Nephron (organoid): ENCODE measurements at regions not wholly inside any gene's neighbourhood (a gene's known extent, or its start where the extent isn't known, plus 50 kb on each side); places are given as distances from the start of the nearest gene placed in this dataset.

Source experiments
- H3K27ac Mint-ChIP-seq, 3 experiments: 2 replicates each; pipeline ENCODE4 v1.8.0; 2020; ENCODE audit warnings: mixed read lengths in 3 of 3, mild to moderate bottlenecking in 2 of 3, moderate library complexity in 1 of 3
- H3K27me3 Mint-ChIP-seq: 2 replicates; pipeline ENCODE4 v1.8.0; 2021; ENCODE audit warnings: low read depth, mild to moderate bottlenecking, moderate library complexity, mixed read lengths
- H3K36me3 Mint-ChIP-seq: 2 replicates; pipeline ENCODE4 v1.8.0; 2020; ENCODE audit warnings: low read depth, mixed read lengths
- H3K4me1 Mint-ChIP-seq: 2 replicates; pipeline ENCODE4 v1.8.0; 2020; ENCODE audit warnings: mixed read lengths
- H3K4me3 Mint-ChIP-seq, 3 experiments: 2 replicates each; pipeline ENCODE4 v1.8.0; 2020; ENCODE audit warnings: mild to moderate bottlenecking in 3 of 3, mixed read lengths in 3 of 3, moderate library complexity in 2 of 3
- H3K9me3 Mint-ChIP-seq: 2 replicates; pipeline ENCODE4 v1.8.0; 2020; ENCODE audit warnings: mixed read lengths
- CTCF ChIP-seq, 3 experiments: fragments of 200-600 bp; sonication (generic); IDR thresholded peaks; one replicate each; pipeline ENCODE4 v1.5.0; 2021; ENCODE audit warnings: antibody characterized with exemption in 3 of 3; ENCODE audit not compliant: unreplicated experiment in 3 of 3

GRCh38 chr4:171101845-171102244 is 711.4 kb upstream of the GALNTL6 start:
- H3K27ac Mint-ChIP-seq, result no peak overlapping the region
- no peak overlapping the region for H3K4me3 Mint-ChIP-seq
- H3K36me3 Mint-ChIP-seq, result no peaks in the 10 kb centered on the region
- H3K9me3 Mint-ChIP-seq, result peaks cover 9% of the 10 kb centered on the region
- no peak for TF ChIP-seq CTCF (IDR thresholded peaks at IDR 0.05; ENCODE audit: unreplicated experiment in 3 of 3)
- H3K27me3 Mint-ChIP-seq, result no peaks in the 10 kb centered on the region
- H3K4me1 Mint-ChIP-seq, result no peaks in the 10 kb centered on the region

DNA sequence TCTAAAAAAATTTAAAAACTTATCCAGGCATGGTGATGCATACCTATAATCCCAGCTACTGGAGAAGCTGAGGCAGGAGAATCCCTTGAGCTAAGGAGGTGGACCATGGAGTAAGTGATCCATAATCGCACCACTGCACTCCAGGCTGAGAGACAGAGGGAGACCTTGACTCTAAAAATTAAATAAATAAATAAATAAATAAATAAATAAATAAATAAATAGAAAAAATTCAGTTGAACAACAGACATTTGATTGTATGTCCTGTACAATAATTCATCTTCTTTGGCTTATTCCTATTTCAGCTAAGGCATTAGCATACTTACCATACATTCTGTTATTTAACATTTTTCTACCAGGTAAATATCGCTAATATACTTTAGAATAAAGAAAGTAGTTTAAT is 726.1 kb upstream of the GALNTL6 start:
- Mint-ChIP-seq H3K36me3 (no peaks in the 10 kb centered on the region), H3K9me3 (peaks cover 4% of the 10 kb centered on the region), H3K27ac (no peak overlapping the region), H3K27me3 (no peaks in the 10 kb centered on the region), H3K4me1 (no peaks in the 10 kb centered on the region), H3K4me3 (no peak overlapping the region)
- TF ChIP-seq CTCF (IDR thresholded peaks at IDR 0.05; ENCODE audit: unreplicated experiment in 3 of 3), result no peak

- peaks cover 4% of the 10 kb centered on the region for H3K9me3 Mint-ChIP-seq
- no peaks in the 10 kb centered on the region for H3K4me1 Mint-ChIP-seq
- H3K36me3 Mint-ChIP-seq, result no peaks in the 10 kb centered on the region
- H3K27me3 Mint-ChIP-seq, result no peaks in the 10 kb centered on the region
- no peak overlapping the region for H3K4me3 Mint-ChIP-seq
- H3K27ac Mint-ChIP-seq, result no peak overlapping the region
- peak in 1 of 3 experiments; percentile 9 for TF ChIP-seq CTCF (IDR thresholded peaks at IDR 0.05; ENCODE audit: unreplicated experiment in 3 of 3)
Measured at GRCh38 chr4:171067422-171067821, 745.8 kb upstream of the GALNTL6 start.

DNA sequence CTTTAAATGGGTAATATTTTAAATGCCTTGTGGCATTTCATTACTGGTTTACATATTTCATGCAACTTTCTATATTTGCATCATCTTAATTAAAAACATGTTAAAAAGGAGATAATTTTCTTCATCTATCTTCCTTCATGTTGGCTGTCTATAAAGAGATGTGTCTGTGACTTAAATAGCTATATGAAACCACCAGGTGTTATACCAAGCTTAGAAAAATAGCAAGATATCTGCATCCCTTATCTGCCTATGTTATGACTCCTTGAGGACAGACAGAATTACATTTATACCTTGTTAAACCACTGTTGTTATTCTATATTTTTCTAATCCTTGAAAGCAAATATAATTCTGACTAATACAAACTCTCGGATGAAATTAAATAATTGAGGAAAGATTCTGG is 763.8 kb upstream of the GALNTL6 start:
- H3K27me3 Mint-ChIP-seq, result no peaks in the 10 kb centered on the region
- H3K36me3 Mint-ChIP-seq, result no peaks in the 10 kb centered on the region
- no peaks in the 10 kb centered on the region for H3K4me1 Mint-ChIP-seq
- H3K27ac Mint-ChIP-seq, result no peak overlapping the region
- no peak overlapping the region for H3K4me3 Mint-ChIP-seq
- peaks cover 8% of the 10 kb centered on the region for H3K9me3 Mint-ChIP-seq
- TF ChIP-seq CTCF (IDR thresholded peaks at IDR 0.05; ENCODE audit: unreplicated experiment in 3 of 3), result no peak

GRCh38 chr4:171042989-171043524 is 770.1 kb upstream of the GALNTL6 start:
- Mint-ChIP-seq H3K4me1 (no peaks in the 10 kb centered on the region), H3K9me3 (peaks cover 14% of the 10 kb centered on the region), H3K27ac (no peak overlapping the region), H3K36me3 (no peaks in the 10 kb centered on the region), H3K4me3 (no peak overlapping the region), H3K27me3 (no peaks in the 10 kb centered on the region)
- TF ChIP-seq CTCF (IDR thresholded peaks at IDR 0.05; ENCODE audit: unreplicated experiment in 3 of 3), result no peak

GRCh38 chr4:171035909-171036308 is 777.3 kb upstream of the GALNTL6 start:
- TF ChIP-seq CTCF (IDR thresholded peaks at IDR 0.05; ENCODE audit: unreplicated experiment in 3 of 3), result no peak
- no peaks in the 10 kb centered on the region for H3K36me3 Mint-ChIP-seq
- H3K4me3 Mint-ChIP-seq, result no peak overlapping the region
- no peaks in the 10 kb centered on the region for H3K9me3 Mint-ChIP-seq
- H3K4me1 Mint-ChIP-seq, result no peaks in the 10 kb centered on the region
- no peak overlapping the region for H3K27ac Mint-ChIP-seq
- no peaks in the 10 kb centered on the region for H3K27me3 Mint-ChIP-seq
